H9 (cell line): ENCODE measurements at regions not wholly inside any gene's neighbourhood (a gene's known extent, or its start where the extent isn't known, plus 50 kb on each side); places are given as distances from the start of the nearest gene placed in this dataset.

Experiments used
- DNase-seq: peaks from one replicate; pipeline ENCODE4 v3.0.0-alpha.2; 2017
- H2AFZ ChIP-seq: one replicate; pipeline ENCODE4 v1.6.1; 2013; ENCODE audit warnings: mild to moderate bottlenecking, low read length, control low read depth, moderate library complexity
- H2AK5ac ChIP-seq: 2 replicates; pipeline ENCODE4 v1.6.1; 2013; ENCODE audit warnings: low read length, control low read depth, mixed read lengths; ENCODE audit not compliant: insufficient read length
- H2BK120ac ChIP-seq: one replicate; pipeline ENCODE4 v1.6.1; 2013; ENCODE audit warnings: low read depth, mild to moderate bottlenecking, low read length, control low read depth, inconsistent platforms; ENCODE audit not compliant: poor library complexity, severe bottlenecking
- H2BK12ac ChIP-seq: 2 replicates; pipeline ENCODE4 v1.6.1; 2013; ENCODE audit warnings: low read length, control low read depth, mixed read lengths, low read depth; ENCODE audit not compliant: insufficient read length
- H2BK15ac ChIP-seq: 2 replicates; pipeline ENCODE4 v1.6.1; 2013; ENCODE audit warnings: low read depth, low read length, control low read depth
- H2BK20ac ChIP-seq: one replicate; pipeline ENCODE4 v1.6.1; 2013; ENCODE audit warnings: low read depth, mild to moderate bottlenecking, low read length, control low read depth, inconsistent platforms; ENCODE audit not compliant: poor library complexity, severe bottlenecking
- H2BK5ac ChIP-seq: 2 replicates; pipeline ENCODE4 v1.6.1; 2013; ENCODE audit warnings: low read length, control low read depth, mixed read lengths; ENCODE audit not compliant: insufficient read length
- H3K14ac ChIP-seq: 2 replicates; pipeline ENCODE4 v1.6.1; 2013; ENCODE audit warnings: low read length, control low read depth; ENCODE audit not compliant: insufficient read depth
- H3K18ac ChIP-seq: 2 replicates; pipeline ENCODE4 v1.6.1; 2013; ENCODE audit warnings: low read depth, mild to moderate bottlenecking, mixed read lengths, low read length, control low read depth; ENCODE audit not compliant: insufficient read length
- H3K23ac ChIP-seq: 2 replicates; pipeline ENCODE4 v1.6.1; 2013; ENCODE audit warnings: low read length, control low read depth, mixed read lengths, low read depth; ENCODE audit not compliant: insufficient read length
- H3K23me2 ChIP-seq: 2 replicates; pipeline ENCODE4 v1.6.1; 2013; ENCODE audit warnings: low read depth, mild to moderate bottlenecking, mixed read lengths, low read length, control low read depth; ENCODE audit not compliant: insufficient read length, poor library complexity, severe bottlenecking
- H3K27ac ChIP-seq: 2 replicates; pipeline ENCODE4 v1.5.1; 2013; ENCODE audit warnings: low read length, control low read depth, mixed read lengths, low read depth; ENCODE audit not compliant: insufficient read length
- H3K27me3 ChIP-seq: 2 replicates; pipeline ENCODE4 v1.6.1; 2013; ENCODE audit warnings: low read length, control low read depth, inconsistent platforms; ENCODE audit not compliant: insufficient read depth
- H3K4ac ChIP-seq: 2 replicates; pipeline ENCODE4 v1.6.1; 2013; ENCODE audit warnings: low read depth, mild to moderate bottlenecking, control low read depth, inconsistent platforms, low read length, moderate library complexity
- H3K4me1 ChIP-seq: 2 replicates; pipeline ENCODE4 v1.6.1; 2013; ENCODE audit warnings: low read length, control low read depth, inconsistent platforms; ENCODE audit not compliant: insufficient read depth
- H3K4me2 ChIP-seq: 2 replicates; pipeline ENCODE4 v1.6.1; 2013; ENCODE audit warnings: low read length, control low read depth, mixed read lengths; ENCODE audit not compliant: insufficient read length, insufficient read depth
- H3K56ac ChIP-seq: 2 replicates; pipeline ENCODE4 v1.6.1; 2013; ENCODE audit warnings: low read depth, mild to moderate bottlenecking, mixed read lengths, low read length, control low read depth; ENCODE audit not compliant: insufficient read length
- H3K79me1 ChIP-seq: 2 replicates; pipeline ENCODE4 v1.6.1; 2013; ENCODE audit warnings: low read depth, mild to moderate bottlenecking, moderate library complexity, low read length, control low read depth, inconsistent platforms; ENCODE audit not compliant: insufficient read depth, poor library complexity, severe bottlenecking
- H3K79me2 ChIP-seq: 2 replicates; pipeline ENCODE4 v1.6.1; 2013; ENCODE audit warnings: low read length, control low read depth, inconsistent platforms; ENCODE audit not compliant: insufficient read depth
- H3K9ac ChIP-seq: 2 replicates; pipeline ENCODE4 v1.6.1; 2013; ENCODE audit warnings: low read length, control low read depth, mixed read lengths; ENCODE audit not compliant: insufficient read length; ENCODE audit errors: extremely low read depth
- H3K9me3 ChIP-seq: one replicate; pipeline ENCODE4 v1.6.1; 2013; ENCODE audit warnings: low read depth, low read length, inconsistent platforms; ENCODE audit not compliant: control insufficient read depth
- H3T11ph ChIP-seq: one replicate; pipeline ENCODE4 v1.6.1; 2013; ENCODE audit warnings: mild to moderate bottlenecking, low read length, control low read depth, inconsistent platforms
- H4K20me1 ChIP-seq: one replicate; pipeline ENCODE4 v1.6.1; 2013; ENCODE audit not compliant: control insufficient read depth, insufficient read length, insufficient read depth
- H4K5ac ChIP-seq: 2 replicates; pipeline ENCODE4 v1.6.1; 2013; ENCODE audit warnings: low read depth, mild to moderate bottlenecking, mixed read lengths, low read length, control low read depth; ENCODE audit not compliant: insufficient read length
- H4K8ac ChIP-seq: replicated peaks from 2 replicates; pipeline ENCODE4 v1.6.1; 2013; ENCODE audit warnings: low read length, control low read depth, mixed read lengths, low read depth; ENCODE audit not compliant: insufficient read length
- H4K91ac ChIP-seq: 2 replicates; pipeline ENCODE4 v1.6.1; 2013; ENCODE audit warnings: low read depth, mild to moderate bottlenecking, moderate library complexity, mixed read lengths, low read length, control low read depth; ENCODE audit not compliant: insufficient read length
- H3K27ac Mint-ChIP-seq, 3 experiments: 2 replicates in 2 of 3; 3 replicates in 1 of 3; pipeline ENCODE4 v1.8.0; 2020 to 2021; ENCODE audit warnings: mixed read lengths in 3 of 3, mild to moderate bottlenecking in 1 of 3, moderate library complexity in 1 of 3
- H3K27me3 Mint-ChIP-seq: 2 replicates; pipeline ENCODE4 v1.8.0; 2021; ENCODE audit warnings: low read depth, mild to moderate bottlenecking, moderate library complexity, mixed read lengths
- H3K36me3 Mint-ChIP-seq, 3 experiments: 2 replicates in 2 of 3; 3 replicates in 1 of 3; pipeline ENCODE4 v1.8.0; 2020 to 2021; ENCODE audit warnings: low read depth in 3 of 3, mixed read lengths in 3 of 3; ENCODE audit not compliant: insufficient read depth in 1 of 3
- H3K4me1 Mint-ChIP-seq, 2 experiments: 2 replicates each; pipeline ENCODE4 v1.8.0; 2020; ENCODE audit warnings: mixed read lengths in 2 of 2
- H3K4me3 Mint-ChIP-seq, 2 experiments: 2 replicates in 1 of 2; 3 replicates in 1 of 2; pipeline ENCODE4 v1.8.0; 2020 to 2021; ENCODE audit warnings: mild to moderate bottlenecking in 2 of 2, mixed read lengths in 2 of 2, moderate library complexity in 1 of 2
- H3K9me3 Mint-ChIP-seq, 2 experiments: 2 replicates in 1 of 2; 3 replicates in 1 of 2; pipeline ENCODE4 v1.8.0; 2020; ENCODE audit warnings: mild to moderate bottlenecking in 2 of 2, mixed read lengths in 2 of 2, moderate library complexity in 1 of 2
- WGBS: extraction: QIAGEN DNeasy Blood & Tissue Kit; methylation state at CpG from one replicate; pipeline ENCODE4 v1.1.7; 2013; ENCODE audit warnings: missing lambda C conversion rate, low lambda C conversion rate, mixed read lengths; ENCODE audit not compliant: insufficient read length; ENCODE audit errors: extremely low coverage; 5-methylcytosine and 5-hydroxymethylcytosine counted together
- TF ChIP-seq, protein P1 (sequence below): fragments of 200-600 bp; sonication (generic); conservative IDR thresholded peaks from 3 replicates; pipeline ENCODE4 v1.8.0; 2021; ENCODE audit warnings: antibody characterized with exemption, mild to moderate bottlenecking

GRCh38 chr2:65663831-65664407 is 231.5 kb upstream of the SPRED2 start:
- H3K79me2 ChIP-seq = no peaks in the 10 kb centered on the region
- no peak overlapping the region for H4K8ac ChIP-seq
- no peaks in the 10 kb centered on the region; the same call in 1 of the 2 replicates for H3K4me1 ChIP-seq
- H2BK12ac ChIP-seq = no peak overlapping the region
- no peak overlapping the region for H3K14ac ChIP-seq
- no peak overlapping the region for H3K4me2 ChIP-seq
- H3K9ac ChIP-seq = no peak overlapping the region
- DNase-seq = no peak
- TF ChIP-seq, protein P1, sequence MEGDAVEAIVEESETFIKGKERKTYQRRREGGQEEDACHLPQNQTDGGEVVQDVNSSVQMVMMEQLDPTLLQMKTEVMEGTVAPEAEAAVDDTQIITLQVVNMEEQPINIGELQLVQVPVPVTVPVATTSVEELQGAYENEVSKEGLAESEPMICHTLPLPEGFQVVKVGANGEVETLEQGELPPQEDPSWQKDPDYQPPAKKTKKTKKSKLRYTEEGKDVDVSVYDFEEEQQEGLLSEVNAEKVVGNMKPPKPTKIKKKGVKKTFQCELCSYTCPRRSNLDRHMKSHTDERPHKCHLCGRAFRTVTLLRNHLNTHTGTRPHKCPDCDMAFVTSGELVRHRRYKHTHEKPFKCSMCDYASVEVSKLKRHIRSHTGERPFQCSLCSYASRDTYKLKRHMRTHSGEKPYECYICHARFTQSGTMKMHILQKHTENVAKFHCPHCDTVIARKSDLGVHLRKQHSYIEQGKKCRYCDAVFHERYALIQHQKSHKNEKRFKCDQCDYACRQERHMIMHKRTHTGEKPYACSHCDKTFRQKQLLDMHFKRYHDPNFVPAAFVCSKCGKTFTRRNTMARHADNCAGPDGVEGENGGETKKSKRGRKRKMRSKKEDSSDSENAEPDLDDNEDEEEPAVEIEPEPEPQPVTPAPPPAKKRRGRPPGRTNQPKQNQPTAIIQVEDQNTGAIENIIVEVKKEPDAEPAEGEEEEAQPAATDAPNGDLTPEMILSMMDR = no peak
- Mint-ChIP-seq H3K27ac (no peak overlapping the region), H3K27me3 (peaks cover 5% of the 10 kb centered on the region), H3K36me3 (peaks cover 4 to 20% (median 12%) of the 10 kb centered on the region in 3 experiments; a peak in 6 of 7 replicates), H3K4me3 (no peak overlapping the region), H3K4me1 (peaks cover 0 to 4% of the 10 kb centered on the region in 2 experiments; a peak in 2 of 4 replicates), H3K9me3 (peaks cover 14 to 21% of the 10 kb centered on the region in 2 experiments; a peak in 4 of 5 replicates)
- H3K23me2 ChIP-seq = no peaks in the 10 kb centered on the region
- H3T11ph ChIP-seq = no peak overlapping the region
- H2BK20ac ChIP-seq = no peak overlapping the region
- H2BK5ac ChIP-seq = no peak overlapping the region
- H4K5ac ChIP-seq = no peak overlapping the region
- H2AK5ac ChIP-seq = no peak overlapping the region
- H4K20me1 ChIP-seq = no peaks in the 10 kb centered on the region
- no peak overlapping the region for H2BK120ac ChIP-seq
- no peak overlapping the region for H3K56ac ChIP-seq
- H3K27me3 ChIP-seq = no peaks in the 10 kb centered on the region
- no peak overlapping the region for H3K18ac ChIP-seq
- no peak overlapping the region for H3K4ac ChIP-seq
- no peak overlapping the region for H2BK15ac ChIP-seq
- H4K91ac ChIP-seq = no peak overlapping the region
- no peak overlapping the region for H2AFZ ChIP-seq
- H3K79me1 ChIP-seq = no peaks in the 10 kb centered on the region
- no CpG with 5 or more reads among the region's 6 CpGs for WGBS
- H3K23ac ChIP-seq = no peak overlapping the region
- peaks cover 5% of the 10 kb centered on the region for H3K9me3 ChIP-seq
- no peak overlapping the region for H3K27ac ChIP-seq
